ENCODE measurements at regions not wholly inside any gene's neighbourhood (a gene's known extent, or its start where the extent isn't known, plus 50 kb on each side); places are given as distances from the start of the nearest gene placed in this dataset.

DNA sequence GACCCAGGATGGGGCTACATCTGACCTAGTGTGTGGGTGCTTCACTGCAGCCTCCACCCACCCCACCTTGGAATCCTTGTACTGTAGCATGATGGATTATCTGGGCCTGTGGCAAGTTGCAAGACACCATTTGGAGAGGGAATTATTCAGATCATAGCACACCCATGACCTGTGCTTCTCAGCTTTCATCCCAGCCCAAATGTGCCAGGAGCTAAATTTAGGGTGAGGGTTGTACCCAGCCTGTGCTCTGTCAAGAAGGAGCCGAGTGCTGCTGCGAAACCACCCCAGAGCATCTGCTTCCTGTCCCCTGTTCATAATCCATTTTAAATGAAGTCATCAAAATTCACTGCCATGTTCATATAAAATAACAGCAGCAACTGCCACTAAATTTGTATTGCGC lies 394.5 kb downstream of the SHANK2 start:
- TF ChIP-seq CTCF (IDR thresholded peaks at IDR 0.05 in 2 of 3, conservative IDR thresholded peaks at IDR 0.05 in 1 of 3; ENCODE audit: borderline replicate concordance in 1 of 3, insufficient read depth in 1 of 3, low read depth in 2 of 3, low read length in 2 of 3) (no peak), REST (IDR thresholded peaks at IDR 0.05; ENCODE audit: low read depth) (no peak), POLR2A (IDR thresholded peaks at IDR 0.05; ENCODE audit: borderline replicate concordance, extremely low read depth, insufficient read depth, insufficient read length) (no peak), CEBPB (IDR thresholded peaks at IDR 0.05; ENCODE audit: low read depth) (no peak), CBX3 (IDR thresholded peaks at IDR 0.05; ENCODE audit: low read depth) (no peak), JUND (IDR thresholded peaks at IDR 0.05) (no peak), EZH2 (IDR thresholded peaks at IDR 0.05) (no peak), RAD21 (IDR thresholded peaks at IDR 0.05; ENCODE audit: low read depth) (no peak)
- TF ChIP-seq, protein P1, sequence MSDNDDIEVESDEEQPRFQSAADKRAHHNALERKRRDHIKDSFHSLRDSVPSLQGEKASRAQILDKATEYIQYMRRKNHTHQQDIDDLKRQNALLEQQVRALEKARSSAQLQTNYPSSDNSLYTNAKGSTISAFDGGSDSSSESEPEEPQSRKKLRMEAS (IDR thresholded peaks at IDR 0.05): no peak
